DMS 273 treated with DMSO at 0.1 percent for 48 hours (cell line): ENCODE measurements at regions not wholly inside any gene's neighbourhood (a gene's known extent, or its start where the extent isn't known, plus 50 kb on each side); places are given as distances from the start of the nearest gene placed in this dataset.
"Not testable (repeated sequence)": the region's sequence is repeated elsewhere in the genome, so short reads cannot be mapped to it uniquely, and the experiment has no call there.

Experiments
- DNase-seq: peaks from one replicate; lab custom pipeline; 2025; lab: John Stamatoyannopoulos, UW

DNA sequence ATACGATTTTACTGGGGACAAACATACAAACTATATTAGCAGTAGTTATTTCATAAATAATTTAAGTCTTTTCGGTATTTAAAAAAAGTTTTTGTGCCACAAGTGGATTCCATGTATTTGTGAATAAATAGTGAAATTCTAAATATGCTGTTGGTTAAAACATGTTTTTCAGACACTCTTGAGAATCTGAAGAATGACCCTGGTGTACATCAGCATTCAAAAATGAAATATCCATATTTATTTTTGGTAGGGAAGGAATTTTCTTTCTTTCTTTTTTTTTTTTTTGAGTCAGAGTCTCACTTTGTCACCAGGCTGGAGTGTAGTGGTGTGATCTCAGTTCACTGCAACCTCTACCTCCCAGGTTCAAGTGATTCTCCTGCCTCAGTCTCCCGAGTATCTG lies 136.1 kb upstream of the CDK6 start:
- DNase-seq: no peak

DNA sequence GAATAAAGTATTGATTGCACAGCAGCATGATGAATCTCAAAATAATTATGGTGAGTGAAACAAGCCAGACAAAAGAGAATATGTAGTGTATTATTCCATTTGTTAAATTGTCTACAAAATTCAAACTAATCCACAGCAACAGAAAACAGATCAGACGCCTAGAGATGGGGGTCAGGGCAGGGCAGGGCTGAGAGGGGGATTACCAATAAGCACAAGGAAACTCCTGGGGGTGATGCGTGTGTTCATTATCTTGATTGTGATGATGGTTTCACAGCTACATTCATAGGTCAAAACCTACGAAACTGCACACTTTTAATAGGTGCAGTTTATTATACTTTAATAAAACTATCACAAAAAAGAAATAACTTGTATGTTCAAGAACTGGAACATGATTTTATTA lies 132.7 kb upstream of the CDK6 start:
- DNase-seq: no peak

DNA sequence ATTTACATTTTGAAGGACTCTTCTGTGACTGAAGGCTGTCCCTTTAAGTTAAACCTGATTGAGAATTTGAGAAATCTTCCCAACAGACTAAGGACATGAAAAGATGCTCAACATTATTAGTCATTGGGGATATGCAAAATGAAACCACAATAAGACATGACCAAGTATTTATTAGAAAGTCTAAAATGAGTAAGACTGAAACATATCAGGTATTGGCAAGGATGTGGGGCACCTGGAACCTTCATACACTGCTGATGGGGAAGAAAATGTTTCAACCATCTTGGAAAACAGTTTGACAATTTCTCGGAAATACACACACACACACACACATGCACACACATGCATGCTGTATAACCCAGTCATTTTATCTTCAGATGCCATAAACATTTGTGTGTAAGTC lies 132.1 kb upstream of the CDK6 start:
- no peak for DNase-seq

DNA sequence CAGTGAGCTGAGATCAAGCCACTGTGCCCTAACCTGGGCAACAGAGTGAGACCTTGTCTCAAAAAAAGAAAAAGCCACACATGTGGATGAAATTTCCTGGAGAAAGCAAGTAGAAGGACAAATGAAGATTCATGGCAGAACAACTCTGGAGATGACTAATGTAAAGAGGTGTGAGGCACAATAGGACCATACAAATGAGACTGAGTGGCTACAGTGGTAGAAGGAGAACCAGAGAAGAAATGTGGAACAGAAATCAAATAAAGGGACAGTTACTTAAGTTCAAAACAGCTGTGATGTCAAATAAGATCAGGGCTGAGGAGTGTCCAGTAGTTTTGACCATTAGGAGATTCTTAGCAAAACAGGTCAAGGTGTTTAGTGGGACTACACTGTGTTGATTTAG lies 130.9 kb upstream of the CDK6 start:
- DNase-seq: no peak

DNA sequence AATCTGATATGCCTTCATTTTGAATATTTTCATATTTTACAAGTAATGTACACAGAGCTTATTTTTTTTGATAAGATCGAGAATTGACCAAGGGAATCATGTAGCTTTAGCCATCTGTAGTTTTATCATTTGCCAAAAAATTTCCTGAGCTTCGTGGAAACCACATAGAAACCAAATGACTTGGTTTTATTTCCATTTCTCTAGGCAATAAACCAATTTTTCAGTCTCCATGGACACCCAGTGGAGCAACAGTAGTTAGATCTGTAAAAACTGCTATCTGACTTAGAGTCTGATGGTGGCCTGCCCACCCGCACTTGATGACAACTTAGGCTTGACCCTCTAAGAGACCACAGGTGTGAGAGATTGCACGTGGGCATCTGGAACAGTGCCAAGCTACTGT lies 127.8 kb upstream of the CDK6 start:
- DNase-seq: no peak

DNA sequence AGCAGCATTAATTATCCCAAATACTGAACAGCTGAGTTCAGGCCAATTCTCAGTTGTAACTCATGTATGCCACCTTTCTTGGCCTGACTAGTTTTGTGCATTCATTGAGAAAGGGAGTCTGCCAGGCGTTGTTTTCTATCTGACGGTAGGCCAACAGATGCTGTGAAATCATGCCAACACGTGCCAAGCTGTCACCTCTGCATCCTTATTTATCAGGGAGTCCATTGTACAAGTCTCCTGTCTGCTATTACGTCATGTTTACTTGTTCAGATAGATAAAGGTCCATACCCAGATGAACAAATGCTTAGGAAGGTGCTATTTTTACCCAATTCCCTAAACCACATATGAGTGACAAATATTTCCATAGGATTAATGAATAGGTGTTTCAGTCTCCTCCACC lies 127.2 kb upstream of the CDK6 start:
- DNase-seq: peak; percentile 78

DNA sequence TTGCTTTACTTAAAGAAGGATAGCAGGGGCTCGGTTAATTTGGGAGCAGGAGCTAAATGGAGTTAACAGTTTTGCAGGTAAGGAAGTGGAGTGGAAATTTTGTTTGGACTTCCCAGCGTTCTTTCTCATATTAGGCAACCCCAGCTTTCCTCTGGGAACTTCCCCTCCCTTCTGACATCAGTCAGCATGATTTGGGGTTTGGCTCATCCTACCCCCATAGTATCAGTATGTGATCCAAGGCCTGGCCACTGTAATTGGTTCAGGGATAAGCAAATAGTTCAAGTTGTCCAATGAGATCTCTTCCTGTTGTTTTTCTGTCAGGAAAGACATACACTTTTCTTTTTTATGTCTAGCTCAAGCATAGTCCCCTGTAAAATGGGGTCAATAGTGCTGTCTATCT lies 125.6 kb upstream of the CDK6 start:
- DNase-seq: no peak

DNA sequence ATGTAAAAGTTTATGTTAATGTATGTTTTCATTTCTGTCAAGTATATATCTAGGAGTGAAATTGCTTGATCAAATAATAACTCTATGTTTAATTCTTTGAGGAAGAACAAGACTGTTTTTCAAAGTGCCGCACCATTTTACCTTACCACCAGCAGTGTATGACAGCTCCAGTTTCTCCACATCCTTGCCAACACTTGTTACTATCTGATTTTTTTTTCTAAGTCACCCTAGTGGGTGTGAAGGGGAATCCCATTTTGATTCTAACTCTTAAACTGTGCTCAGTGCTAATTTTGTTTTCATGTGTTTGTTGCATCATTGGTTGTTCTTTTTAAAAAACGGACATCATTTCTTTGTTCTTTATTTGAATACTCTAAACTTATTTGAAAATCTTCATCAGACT lies 120.2 kb upstream of the CDK6 start:
- DNase-seq: no peak

DNA sequence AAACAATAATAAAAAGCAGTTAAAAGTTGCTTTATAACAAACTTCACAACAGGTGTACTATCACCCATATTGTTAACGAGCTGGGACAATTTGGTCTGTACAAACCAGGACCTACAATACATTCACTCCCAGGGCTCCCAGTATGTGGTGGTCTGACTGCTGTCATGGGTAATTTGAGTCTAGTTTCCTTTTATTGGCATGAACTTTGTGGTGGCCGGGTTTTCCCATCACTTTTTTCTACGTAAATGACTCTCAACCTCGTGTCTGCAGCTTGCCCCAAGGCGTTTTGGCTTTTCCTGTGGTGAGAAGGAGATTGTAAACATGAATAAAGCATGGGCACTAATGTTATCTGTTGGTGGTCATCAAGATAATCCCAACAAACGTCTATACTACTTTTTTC lies 118.7 kb upstream of the CDK6 start:
- DNase-seq: no peak

DNA sequence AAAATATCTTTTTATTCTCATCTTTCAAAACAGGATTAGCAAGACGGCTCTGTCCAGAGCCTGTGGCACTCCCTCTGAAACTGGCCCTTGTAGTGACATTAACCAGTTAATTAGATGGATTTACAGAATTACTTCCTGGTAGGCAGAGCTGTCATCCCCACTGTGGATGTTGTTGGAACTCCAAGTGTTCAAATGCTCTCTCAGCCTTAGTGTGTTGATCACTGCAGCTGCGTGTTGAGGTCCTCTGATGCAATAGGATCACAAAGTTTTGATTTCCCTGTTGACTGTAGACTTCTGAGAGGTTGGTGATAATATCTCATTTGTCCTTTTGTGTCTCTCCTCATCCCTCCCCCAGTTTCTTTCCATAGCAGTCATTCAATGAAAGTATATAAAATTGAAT lies 117.3 kb upstream of the CDK6 start:
- DNase-seq: no peak

DNA sequence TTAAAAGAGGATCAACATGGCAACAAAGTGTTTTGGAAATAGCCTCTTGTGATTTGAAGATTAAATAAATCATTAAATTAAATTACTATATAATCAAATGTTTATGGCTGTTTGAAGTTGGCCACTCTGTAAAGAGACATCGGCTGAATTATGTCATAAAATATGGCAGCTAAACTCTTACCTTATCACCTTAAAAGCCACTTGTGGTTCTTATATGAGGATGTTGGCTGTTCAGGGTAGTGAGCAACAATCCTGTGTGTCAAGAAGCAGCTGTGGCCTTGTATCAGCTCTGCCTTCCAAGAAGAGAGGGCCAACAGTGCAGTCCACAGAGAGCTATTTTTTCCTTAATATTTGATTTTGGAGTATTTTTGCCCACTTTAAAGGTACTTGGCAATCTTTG lies 113.4 kb upstream of the CDK6 start:
- DNase-seq: no peak

DNA sequence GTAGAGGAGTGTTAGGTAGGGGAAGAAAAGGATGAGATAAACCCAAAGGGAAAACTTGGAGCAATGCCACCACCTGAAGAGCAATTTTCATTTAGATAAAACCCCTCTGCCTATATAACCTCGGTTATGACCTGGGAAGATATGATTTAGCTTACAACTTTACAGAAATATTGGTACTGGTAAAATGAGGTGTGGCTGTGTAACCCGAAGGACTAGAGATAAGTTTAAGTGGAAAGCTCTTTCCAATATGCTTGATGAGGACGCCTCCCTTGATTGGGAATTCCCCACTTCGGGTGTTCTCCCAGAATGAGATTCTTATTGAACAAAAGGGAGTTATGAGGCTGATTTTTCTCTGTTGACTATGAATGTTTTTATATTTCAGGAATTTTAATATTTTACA lies 109.5 kb upstream of the CDK6 start:
- no peak for DNase-seq

DNA sequence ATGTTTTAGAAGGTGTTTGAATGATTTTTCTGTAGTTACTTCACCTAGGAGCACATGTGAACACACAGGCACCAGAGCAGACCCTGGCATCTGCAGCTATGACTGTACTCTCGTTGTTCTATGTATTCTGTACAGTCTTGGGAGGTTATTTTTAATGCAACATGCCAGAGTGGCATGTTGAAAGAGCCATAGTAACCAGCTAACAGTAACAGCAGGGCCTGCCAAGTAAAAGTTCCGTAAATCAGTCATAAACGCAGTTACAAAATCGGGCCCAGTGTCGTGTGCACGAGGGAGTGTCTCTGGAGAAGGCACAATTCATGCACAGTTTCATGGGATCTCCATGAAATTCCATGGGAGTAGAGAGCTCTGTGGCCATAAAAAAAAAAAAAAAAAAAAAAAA lies 108.3 kb upstream of the CDK6 start:
- DNase-seq: no peak

DNA sequence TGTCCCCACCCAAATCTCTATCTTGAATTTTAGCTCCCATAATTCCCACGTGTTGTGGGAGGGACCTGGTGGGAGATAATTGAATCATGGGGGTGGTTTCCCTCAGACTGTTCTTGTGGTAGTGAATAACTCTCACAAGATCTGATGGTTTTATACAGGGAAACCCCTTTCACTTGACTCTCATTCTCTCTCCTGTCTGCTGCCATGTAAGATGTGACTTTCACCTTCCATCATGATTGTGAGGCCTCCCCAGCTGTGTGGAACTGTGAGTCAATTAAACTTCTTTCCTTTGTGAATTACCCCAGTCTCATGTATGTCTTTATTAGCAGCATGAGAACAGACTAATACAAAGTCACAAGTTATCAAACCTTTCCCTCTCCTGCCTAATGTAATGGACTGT lies 106.3 kb upstream of the CDK6 start:
- not testable (repeated sequence) for DNase-seq

DNA sequence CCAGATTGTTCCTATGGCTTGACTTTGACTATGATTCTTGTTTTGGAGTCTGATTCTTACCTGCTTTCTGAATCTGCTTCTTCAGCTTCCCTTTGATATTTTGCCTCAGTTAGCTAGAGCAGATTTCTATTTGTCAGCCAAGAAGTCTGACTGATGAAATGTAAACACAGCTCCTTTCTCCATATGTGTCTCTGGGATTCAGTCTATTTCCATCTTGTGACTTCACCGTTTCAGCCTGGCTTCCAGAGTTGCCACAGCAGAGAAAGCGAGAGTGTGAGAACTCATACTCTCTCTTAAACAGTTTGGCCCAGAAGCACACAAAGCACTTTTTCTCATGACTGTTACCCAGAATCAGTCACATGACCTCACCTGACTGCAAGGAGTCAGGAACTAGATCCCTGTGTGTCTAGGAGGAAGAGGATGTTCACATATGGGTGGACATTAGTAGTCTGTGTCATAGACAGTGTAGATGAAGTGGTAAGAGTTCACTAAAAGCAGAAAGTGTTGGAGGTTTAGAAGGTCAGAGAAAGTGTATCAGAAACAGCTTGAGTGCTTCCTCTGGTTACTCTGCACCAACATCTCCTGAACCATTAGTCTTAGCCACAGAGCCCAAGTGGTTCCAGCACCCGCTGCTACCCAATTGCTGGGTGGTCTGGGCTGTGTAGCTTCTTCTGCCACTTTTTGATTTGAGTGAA lies 103.4 kb upstream of the CDK6 start:
- DNase-seq: no peak

DNA sequence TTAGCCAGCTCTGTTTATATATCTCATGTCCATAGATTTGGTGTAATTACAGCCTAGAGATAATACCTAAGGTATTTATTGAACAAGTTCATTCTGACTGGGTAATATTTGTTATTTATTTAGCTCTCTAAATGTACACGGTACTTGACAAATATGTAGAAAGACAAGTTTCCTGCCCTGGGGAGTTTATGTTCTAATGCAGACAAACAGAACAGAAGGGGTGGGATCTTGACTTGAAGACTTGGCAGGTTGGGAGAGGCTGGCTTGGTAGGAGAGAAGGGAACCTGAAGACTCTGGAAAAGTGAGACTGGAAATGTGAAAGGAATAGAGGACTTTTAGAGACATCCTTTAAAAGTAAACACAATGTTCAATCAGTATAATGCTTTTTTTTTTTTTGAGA lies 97.7 kb upstream of the CDK6 start:
- no peak for DNase-seq

DNA sequence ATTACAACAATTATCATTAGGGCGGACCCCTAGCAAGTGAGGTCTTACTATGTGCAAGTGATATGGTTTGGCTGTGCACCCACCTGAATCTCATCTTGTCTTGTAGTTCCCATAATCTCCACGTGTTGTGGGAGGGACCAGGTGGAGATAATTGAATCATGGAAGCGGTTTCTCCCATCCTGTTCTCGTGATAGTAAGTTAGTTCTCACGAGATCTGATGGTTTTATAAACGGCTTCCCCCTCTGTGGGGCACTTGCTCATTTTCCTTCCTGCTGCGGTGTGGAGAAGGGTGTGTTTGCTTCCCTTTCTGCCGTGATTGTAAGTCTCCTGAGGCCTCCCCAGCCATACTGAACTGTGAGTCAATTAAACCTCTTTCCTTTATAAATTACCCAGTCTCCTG lies 96.1 kb upstream of the CDK6 start:
- no peak for DNase-seq

DNA sequence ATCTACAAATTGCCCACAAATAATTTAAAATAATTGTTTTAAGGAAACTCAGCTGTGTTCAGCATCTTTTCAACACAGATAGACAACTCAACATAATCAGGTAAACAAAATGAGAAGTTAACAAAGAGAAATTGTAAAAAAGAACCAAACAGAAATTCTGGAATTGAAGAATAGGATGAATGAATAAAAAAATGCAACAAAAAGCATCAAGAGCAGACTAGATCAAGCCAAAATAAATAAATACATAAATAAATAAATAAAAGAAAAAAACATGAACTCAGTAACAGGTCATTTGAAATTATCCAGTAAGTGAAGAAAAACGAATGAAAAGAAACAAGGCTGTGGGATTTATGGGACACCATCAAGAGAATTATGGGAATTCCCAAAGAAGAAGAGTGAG lies 94.0 kb upstream of the CDK6 start:
- DNase-seq: no peak

DNA sequence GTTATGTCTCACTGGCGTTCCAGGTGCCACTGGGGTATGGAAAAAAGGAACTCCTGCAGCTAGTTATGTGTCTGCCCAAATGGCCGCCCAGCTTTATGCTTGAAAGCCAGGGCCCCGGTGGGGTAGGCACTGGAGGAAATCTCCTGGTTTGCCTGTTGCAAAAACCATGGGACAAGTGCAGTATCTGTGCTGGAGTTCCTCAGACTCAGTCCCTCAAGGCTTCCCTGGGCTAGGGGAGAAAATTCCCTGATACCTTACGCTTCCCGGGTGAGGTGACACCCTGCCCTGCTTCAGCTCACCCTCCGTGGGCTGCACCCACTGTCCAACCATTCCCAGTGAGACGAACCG lies 90.3 kb upstream of the CDK6 start:
- DNase-seq: no peak

DNA sequence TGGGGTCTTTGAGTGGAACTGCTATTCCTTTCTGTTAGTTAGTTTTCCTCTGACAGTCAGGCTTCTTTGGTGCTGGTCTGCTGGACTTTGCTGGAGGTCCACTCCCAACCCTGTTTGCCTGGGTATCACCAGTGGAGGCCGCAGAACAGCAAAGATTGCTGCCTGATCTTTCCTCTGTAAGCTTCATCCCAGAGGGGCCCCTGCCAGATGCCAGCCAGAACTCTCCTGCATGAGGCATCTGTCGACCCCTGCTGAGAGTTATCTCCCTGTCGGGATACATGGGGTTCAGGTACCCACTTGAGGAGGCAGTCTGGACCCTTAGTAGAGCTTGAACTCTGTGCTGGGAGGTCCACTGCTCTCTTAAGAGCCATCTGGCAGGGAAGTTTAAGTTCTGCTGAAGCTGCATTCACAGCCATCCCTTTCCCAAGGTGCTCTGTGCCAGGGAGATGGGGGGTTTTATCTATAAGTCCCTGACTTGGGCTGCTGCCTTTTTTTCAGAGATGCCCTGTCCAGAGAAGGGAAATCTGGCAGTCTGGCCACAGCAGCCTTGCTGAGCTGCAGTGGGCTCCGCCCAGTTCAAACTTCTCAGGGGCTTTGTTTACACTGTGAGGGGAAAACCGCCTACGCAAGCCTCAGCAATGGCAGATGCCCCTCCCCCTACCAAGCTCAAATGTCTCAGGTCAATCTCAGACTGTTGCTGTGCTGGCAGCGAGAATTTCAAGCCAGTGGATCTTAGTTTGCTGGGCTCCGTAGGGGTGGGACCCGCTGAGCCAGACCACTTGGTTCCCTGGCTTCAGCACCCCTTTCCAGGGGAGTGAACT lies 89.7 kb upstream of the CDK6 start:
- DNase-seq: no peak

DNA sequence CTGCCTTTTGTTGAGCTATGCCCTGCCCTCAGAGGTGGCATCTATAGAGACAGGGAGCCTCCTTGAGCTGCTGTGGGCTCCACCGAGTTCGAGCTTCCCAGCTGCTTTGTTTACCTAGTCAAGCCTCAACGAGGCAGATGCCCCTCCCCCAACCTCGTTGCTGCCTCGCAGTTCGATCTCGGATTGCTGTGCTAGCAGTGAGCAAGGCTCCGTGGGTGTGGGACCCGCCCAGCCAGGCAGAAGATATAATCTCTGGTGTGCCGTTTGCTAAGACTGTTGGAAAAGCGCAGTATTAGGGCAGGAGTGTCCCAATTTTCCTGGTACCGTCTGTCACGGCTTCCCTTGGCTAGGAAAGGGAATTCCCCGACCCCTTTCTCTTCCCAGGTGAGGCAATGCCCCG lies 88.4 kb upstream of the CDK6 start:
- DNase-seq: no peak

DNA sequence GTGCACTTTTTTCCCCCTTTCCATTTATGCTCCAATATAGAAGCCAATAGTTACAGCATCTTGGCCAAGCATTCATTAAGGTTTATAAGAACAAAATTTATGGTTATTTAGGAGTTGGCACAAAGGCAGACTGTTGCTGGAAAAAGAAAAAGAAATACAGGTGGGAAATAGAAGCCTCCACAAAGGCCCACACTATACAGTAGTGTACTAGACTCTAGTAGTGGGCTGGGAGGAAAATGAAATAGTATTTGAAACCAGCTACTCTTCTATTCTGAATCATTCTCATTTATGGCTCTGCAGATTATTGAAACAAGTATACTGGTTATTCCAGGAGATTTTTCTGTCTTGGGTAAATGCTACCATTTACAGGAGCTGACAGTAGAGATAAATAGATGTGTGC lies 80.9 kb upstream of the CDK6 start:
- DNase-seq: no peak

DNA sequence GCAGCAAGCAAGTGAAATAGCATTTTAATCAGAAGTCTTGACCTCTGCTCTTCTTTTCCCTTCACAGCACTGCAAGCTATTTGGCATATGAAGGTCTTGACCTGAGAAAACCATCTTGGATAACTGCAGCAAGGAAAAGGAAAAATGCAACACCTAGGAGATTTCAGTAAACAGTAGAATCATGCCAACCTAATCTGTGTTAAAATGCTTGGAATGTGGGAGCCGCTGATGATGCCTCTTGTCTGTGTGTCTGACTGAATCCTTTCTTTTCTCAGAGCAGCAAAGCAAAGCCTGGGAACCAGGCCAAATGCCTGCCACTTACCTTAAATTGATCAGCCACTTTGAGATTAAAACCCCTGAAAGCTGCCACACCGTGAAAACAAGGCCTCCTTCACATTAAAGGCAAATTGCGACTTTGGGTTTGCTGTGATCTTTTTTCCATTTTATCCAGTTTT lies 80.4 kb upstream of the CDK6 start:
- DNase-seq: no peak

DNA sequence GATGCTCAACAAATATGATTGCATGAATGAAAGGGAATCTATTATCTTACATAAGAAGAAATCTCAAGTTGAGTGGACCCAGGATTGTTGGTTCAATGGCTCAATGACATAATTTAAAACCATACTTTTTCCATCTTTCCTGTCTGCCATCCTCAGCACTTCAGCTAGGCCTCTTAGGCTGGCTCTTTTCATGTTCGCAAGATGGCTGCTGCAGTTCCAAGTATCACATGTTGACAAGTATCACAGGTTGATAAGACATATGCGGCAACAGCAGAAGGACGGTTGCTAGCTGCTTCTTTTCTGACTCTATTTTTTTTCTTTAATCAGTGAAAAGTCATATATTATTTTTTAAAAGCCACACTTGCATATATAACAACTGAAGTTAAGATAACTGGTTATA lies 79.0 kb upstream of the CDK6 start:
- DNase-seq: no peak
